ENCODE measurements at regions not wholly inside any gene's neighbourhood (a gene's known extent, or its start where the extent isn't known, plus 50 kb on each side); places are given as distances from the start of the nearest gene placed in this dataset.

GRCh38 chr4:79232540-79232939 is 93.3 kb downstream of the NAA11 start:
- TF ChIP-seq CTCF (IDR thresholded peaks at IDR 0.05; ENCODE audit: low read depth, low read length): no peak
- no peak for TF ChIP-seq MAX (IDR thresholded peaks at IDR 0.05; ENCODE audit: low read depth, low read length)
- TF ChIP-seq MYC (IDR thresholded peaks at IDR 0.05; ENCODE audit: low read depth, low read length): no peak
- TF ChIP-seq POLR2A (IDR thresholded peaks at IDR 0.05; ENCODE audit: extremely low read depth, insufficient read length): no peak

All from NB4 (cell line).